ENCODE measurements at regions not wholly inside any gene's neighbourhood (a gene's known extent, or its start where the extent isn't known, plus 50 kb on each side); places are given as distances from the start of the nearest gene placed in this dataset.
"Not testable (repeated sequence)": the region's sequence is repeated elsewhere in the genome, so short reads cannot be mapped to it uniquely, and the experiment has no call there.

DNA sequence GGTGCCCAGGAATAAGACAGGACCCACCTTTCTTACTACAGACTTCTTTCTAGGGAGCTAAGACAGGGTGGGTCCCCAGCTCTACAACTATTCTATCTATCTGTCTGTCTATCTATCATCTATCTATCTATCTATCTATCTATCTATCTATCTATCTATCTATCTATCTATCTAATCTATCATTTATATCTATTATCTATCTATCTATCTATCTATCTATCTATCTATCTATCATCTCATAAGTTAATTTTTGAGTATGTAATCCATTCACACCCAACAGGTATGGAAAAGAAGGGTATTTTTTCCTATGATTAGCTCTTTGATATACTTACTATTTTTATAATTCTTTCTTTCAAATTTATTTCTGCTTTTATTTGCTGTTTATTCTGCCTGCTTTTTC, 55.9 kb downstream of the BAMBI start:
- intact Hi-C loops (cut with DNase I): no loop called here

DNA sequence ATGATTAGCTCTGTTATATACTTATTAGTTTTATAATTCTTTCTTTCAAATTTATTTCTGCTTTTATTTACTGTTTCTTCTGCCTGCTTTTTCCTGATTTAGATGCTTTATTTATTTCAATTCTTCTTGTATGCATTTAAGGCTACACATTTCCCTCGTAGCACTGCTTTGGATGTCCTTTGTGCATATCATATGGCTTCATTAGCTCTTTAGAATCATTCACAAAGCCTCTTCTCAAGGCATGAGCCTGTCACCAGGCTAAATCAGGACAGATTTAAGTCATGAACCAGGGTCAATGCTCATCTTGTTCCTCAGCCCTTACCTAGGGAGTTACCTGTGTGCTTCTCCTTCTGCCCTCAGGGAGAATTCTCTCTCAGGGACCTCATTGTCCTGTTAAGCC, 56.3 kb downstream of the BAMBI start:
- intact Hi-C loops (cut with DNase I): no loop called here
- no peak for DNase-seq

More for the DNA sequence above, 55.9 kb downstream of the BAMBI start:
- DNase-seq: no peak

DNA sequence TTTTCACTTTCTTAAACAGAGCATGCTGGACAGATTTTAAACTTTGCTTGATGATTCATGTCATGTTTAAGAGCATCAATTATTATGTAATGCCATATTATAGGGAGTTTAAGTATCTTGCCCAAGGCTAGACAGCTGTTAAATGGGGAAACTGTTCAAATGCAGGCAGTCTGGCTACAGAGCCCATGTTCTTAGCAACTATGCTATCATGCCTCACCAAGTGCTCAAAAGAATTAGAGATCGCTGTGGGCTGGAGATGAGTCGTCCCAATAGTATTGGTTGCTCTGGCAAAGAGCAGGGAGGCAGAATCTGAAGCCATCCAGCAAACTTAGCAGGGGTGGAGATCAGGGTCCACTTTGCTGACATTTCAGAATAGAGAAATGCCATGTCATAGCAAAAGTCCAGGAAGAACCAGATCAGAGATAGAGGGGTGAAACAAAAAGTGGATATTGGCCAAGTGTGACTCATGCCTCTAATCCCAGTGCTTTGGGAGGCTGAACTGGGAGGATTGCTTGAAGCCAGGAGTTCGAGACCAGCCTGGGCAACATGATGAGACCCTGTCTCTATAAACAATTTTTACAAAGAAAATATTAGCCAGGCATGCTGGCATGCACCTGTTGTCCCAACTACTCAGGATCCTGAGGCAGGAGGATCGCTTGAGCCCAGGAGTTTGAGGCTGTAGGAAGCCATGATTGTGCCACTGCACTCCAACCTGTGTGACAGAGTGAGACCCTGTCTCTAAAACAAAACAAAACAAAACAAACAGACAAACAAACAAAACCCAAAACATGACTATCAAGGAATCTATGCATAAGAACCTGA, 57.8 kb downstream of the BAMBI start:
- intact Hi-C loops (cut with DNase I): no loop called here
- DNase-seq: no peak

DNA sequence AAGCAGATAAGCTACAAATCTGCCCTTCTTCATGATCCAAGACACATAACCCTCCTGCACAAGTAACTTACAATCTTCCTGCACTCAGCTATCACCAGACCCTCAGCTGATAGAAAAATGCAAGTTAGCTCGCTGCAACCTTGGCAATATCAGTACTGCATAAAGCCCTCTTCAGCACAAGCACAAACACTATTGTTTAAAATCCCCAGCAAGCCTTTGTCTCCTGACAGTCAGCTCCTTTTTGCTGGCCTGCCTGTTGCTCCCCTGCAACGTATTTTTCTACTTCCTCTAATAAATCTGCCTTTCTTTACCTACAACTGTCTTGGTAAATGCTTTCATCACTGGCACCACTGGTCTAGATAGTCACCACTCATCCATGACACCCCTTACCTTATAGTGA, 59.8 kb downstream of the BAMBI start:
- intact Hi-C loops (cut with DNase I): no loop called here
- no peak for DNase-seq

- DNase-seq: no peak
- intact Hi-C loops (cut with DNase I): no loop called here
Measured at GRCh38 chr10:28738200-28738599, 60.9 kb downstream of the BAMBI start.

DNA sequence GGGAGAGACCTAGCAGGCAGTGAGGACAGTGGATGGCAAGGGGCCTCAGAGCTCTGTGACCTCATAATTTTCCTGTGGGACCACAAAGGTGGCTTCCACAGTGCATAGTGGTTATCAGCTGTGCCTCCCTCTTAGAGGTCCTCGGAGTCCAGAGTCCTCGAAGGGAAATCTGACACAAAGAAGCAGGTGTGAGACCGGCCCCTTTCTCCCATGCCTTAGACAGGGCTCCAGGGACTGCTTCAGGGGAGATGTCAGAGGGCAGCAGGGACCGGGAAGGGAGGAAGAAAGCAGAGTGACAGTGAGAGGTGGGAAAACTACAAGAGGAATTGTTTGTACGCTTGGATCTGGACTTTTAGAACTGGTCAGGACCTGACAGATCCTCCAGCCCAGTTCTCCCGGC, 66.3 kb downstream of the BAMBI start:
- intact Hi-C loops (cut with DNase I): no loop called here
- no peak for DNase-seq

- no peak for DNase-seq
- intact Hi-C loops (cut with DNase I): no loop called here
Measured at GRCh38 chr10:28744069-28744768, 66.9 kb downstream of the BAMBI start.

GRCh38 chr10:28754930-28755718, 77.8 kb downstream of the BAMBI start:
- DNase-seq: no peak
- intact Hi-C loops (cut with DNase I): no loop called here

DNA sequence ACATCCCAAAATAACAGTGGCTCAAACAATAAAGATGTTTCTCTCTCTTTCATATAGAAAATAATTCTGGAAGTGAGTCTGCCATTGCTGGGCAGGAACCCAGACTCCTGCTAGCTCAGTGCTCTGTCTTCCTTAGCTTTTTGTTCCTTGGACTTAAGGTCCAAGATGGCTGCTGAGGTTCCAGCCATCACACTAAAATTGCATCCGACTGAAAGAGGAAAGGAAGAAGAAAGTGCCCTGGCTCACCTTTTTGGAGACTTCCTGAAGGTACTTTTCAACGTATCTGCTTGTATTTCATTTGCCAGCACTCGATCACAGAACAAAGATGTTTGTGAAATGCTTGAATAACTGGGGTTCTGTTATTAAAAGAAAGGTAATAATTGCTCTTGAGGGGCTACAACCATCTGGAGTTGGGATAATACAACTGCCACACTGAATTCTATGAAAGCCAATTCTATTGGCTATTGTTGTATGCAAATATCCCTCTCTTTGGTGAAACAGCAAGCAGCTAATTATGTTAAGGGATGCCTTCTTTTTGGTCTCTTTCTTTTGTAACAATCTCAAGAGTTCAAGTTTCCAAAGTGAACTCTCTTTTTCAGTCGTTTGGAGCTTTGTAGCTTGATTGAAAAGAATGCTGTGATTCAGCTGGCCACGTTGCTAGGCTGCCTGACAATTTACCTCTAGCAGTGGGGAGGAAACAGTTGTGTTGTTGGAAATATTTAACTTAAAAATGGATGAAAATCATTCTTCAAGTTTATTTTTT, 83.9 kb downstream of the BAMBI start:
- no peak for DNase-seq
- intact Hi-C loops (cut with DNase I): no loop called here

- intact Hi-C loops (cut with DNase I): no loop called here
Measured at GRCh38 chr10:28763471-28764170, 86.3 kb downstream of the BAMBI start.

DNA sequence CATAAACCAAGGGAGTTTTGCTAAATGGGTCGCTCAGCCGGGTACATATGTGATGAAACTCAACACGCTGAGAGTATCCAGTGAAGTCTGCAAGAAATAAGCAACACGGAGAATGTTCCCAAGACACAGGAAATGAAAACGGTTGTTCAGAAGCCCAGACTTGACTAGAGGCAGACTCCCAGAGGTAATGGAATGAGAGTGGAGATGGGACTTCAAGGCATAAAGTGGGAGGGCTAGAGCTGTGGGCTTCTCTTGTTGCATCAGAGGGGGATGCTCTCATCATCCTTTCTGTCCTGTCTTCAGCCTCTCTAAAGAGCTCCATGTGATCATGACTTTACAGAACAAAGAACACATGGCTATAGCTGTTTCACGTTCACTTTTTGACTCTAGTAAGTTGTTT, 88.3 kb downstream of the BAMBI start:
- no peak for DNase-seq
- intact Hi-C loops (cut with DNase I): no loop called here

More at GRCh38 chr10:28763471-28764170, 86.3 kb downstream of the BAMBI start:
- no peak for DNase-seq

DNA sequence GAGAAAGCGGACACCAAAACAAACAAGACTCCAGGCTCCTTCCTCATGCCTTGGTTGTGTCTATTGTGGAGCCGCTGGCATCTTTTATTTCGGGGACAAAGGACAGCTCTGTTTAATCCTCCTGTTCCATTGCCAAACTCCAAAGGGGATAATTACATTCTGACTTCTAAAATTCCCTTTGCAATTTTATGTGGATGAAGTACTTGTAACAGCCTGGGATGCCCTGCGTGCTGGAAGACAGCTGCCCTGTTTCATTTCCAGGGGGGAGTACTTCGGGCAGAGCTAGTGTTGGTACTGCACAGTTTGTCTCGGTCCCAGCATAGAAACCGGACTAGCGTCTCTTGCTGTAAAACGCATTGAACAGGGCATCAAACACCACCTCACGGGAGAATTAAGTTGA, 90.9 kb downstream of the BAMBI start:
- intact Hi-C loops (cut with DNase I): no loop called here
- DNase-seq: peak in 3 of 10 donors; percentile 20 to 49 (median 32)

DNA sequence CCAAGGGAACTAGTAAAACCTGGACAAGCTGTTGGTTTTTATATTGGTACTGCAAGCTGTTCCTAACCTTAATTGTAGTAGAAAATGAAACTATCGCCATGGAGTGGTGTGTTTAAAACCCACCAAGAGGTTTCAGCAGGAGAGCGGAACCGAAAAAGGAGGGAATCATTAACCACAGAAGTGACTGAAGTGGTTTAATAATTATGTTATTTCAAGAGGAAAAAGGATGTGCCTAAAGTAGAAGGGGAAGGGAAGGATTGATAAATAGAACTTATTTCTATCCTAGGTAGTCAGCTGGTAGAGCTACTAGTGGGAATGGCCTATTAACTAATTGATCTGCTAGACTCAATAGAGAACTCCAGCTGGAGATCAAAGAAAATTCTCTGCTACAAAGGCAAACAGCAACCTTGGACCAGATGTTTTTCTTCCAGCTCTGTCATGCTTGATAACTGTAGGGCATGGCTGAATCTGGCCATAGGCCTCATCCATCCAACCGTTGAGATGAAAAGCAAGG, 91.8 kb downstream of the BAMBI start:
- intact Hi-C loops (cut with DNase I): no loop called here
- no peak for DNase-seq

GRCh38 chr10:28771580-28772090, 94.3 kb downstream of the BAMBI start:
- intact Hi-C loops (cut with DNase I); DNase-seq: not testable (repeated sequence)

DNA sequence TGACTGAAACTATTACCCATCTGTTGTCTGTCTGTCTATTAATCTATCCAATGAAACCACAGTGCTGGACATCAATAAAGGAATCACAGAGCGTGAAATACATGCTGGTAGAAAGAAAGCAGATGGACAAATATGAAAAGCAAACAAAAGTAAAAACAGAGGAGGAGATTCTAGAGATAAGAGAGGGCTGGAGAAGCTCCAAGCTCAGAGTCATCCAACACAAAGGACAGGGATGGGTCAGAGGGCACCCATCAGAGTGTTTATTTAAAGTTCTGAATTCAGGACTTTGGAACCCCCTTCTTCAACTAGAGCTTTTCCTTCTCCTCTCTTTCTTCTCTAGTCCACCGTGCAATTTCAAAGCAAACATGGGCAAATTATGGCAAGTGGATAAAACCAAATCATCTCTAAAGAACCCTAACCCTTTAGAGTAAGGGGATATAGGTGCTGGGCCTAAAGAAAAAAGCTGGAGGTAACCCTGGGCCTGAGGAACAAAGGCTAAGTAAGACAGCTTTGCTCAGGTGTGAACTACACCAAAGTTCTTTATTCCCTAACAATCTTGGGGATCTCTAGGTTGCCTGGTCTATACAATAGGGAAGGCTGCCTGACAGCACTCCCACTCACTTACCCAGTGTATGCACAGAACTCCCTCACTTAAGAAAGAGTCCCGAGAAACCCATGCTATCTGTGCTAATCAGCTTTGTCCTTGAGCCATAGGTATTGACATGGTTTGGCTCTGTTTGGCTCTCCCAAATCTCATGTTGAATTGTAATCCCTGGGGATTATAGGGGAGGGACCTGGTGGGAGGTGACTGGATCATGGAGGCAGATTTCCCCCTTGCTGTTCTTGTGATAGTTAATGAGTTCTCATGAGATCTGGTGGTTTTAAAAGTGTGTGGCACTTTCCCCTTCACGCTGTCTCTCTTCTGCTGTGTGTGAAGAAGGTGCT, 97.0 kb downstream of the BAMBI start:
- DNase-seq: no peak

DNA sequence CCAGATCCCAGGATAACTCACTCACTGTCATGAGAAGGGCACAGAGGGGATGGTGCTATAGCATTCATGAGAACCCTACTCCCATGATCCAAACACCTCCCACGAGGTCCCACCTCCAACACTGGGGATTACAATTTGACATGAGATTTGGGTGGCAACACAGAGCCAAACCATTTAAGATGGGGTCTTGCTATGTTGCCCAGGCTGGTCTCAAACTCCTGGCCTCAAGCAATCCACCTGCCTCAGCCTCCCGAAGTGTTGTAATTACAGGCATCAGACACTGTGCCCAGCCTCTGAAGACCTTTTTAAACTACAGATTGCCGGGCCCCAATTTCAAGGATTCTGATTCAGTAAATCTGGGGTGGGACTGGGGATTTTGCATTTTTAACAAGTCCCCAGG, 98.5 kb downstream of the BAMBI start:
- DNase-seq: no peak
- intact Hi-C loops (cut with DNase I): no loop called here

More for the DNA sequence above, 97.0 kb downstream of the BAMBI start:
- intact Hi-C loops (cut with DNase I): no loop called here

DNA sequence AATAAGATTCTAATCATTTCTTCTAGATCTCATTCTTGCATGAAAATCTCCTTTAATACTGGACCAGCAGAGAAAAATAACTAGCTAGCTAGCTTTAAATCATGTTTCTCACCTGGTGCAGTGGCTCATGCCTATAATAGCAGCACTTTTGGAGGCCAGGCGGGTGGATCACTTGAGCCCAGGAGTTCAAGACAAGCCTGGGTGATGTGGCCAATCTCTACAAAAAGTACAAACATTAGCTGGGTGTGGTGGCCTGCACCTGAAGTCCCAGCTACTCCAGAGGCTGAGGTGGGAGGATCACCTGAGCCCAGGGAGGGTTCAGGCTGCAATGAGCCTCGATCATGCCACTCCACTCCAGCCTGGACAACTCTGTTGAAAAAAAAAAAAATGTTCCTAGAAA, 99.2 kb downstream of the BAMBI start:
- intact Hi-C loops (cut with DNase I): no loop called here

GRCh38 chr10:28777911-28778310, 100.6 kb downstream of the BAMBI start:
- intact Hi-C loops (cut with DNase I): no loop called here
- no peak for DNase-seq

More for the DNA sequence above, 99.2 kb downstream of the BAMBI start:
- no peak for DNase-seq
